Neural crest cell (in vitro differentiated cells): ENCODE measurements at regions not wholly inside any gene's neighbourhood (a gene's known extent, or its start where the extent isn't known, plus 50 kb on each side); places are given as distances from the start of the nearest gene placed in this dataset.
A peak's percentile ranks its signal among the peaks of the same experiment; 100 is the strongest.

Experiments used
- DNase-seq: peaks from one replicate; pipeline ENCODE4 v3.0.0; 2021; ENCODE audit warnings: low read depth, mixed read lengths, low spot score
- H3K27ac Mint-ChIP-seq: one replicate; pipeline ENCODE4 v1.8.0; 2021; ENCODE audit warnings: mild to moderate bottlenecking, mixed read lengths; ENCODE audit not compliant: unreplicated experiment
- H3K27me3 Mint-ChIP-seq: 2 replicates; pipeline ENCODE4 v1.8.0; 2021; ENCODE audit warnings: low read depth, mild to moderate bottlenecking, mixed read lengths
- H3K36me3 Mint-ChIP-seq: 2 replicates; pipeline ENCODE4 v1.8.0; 2021; ENCODE audit warnings: low read depth, mild to moderate bottlenecking, mixed read lengths
- H3K4me1 Mint-ChIP-seq: 2 replicates; pipeline ENCODE4 v1.8.0; 2021; ENCODE audit warnings: mixed read lengths
- H3K4me3 Mint-ChIP-seq: one replicate; pipeline ENCODE4 v1.8.0; 2021; ENCODE audit warnings: mild to moderate bottlenecking, mixed read lengths
- H3K9me3 Mint-ChIP-seq: 2 replicates; pipeline ENCODE4 v1.8.0; 2021; ENCODE audit warnings: mixed read lengths
- TF ChIP-seq, protein P1 (sequence below): fragments of 200-600 bp; sonication (generic); conservative IDR thresholded peaks from 2 replicates; pipeline ENCODE4 v1.5.0; 2021; ENCODE audit warnings: antibody characterized with exemption, mild to moderate bottlenecking

DNA sequence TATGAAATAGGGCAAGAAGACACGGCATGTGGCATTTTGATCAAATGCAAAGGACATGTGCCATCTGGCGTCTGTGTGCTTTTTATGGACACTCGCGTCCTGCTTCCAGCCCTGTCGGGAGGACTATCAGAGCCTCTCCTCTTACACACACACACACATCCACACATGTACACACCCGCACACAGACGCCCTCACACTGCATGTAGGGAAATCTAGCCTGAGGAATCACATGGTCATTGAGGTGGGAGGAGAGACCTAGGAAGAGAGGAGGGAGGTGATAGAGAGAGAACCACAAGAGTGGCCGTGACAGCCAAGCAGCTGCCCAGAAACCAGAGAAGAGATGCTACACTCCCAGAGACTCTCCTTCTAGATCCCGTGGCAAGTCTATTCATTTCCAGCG lies 105.9 kb upstream of the CDYL start:
- Mint-ChIP-seq H3K27me3 (no peaks in the 10 kb centered on the region), H3K9me3 (no peaks in the 10 kb centered on the region), H3K36me3 (no peaks in the 10 kb centered on the region), H3K27ac (no peak overlapping the region), H3K4me3 (no peak overlapping the region), H3K4me1 (peaks cover 24% of the 10 kb centered on the region)
- DNase-seq = no peak
- TF ChIP-seq, protein P1, sequence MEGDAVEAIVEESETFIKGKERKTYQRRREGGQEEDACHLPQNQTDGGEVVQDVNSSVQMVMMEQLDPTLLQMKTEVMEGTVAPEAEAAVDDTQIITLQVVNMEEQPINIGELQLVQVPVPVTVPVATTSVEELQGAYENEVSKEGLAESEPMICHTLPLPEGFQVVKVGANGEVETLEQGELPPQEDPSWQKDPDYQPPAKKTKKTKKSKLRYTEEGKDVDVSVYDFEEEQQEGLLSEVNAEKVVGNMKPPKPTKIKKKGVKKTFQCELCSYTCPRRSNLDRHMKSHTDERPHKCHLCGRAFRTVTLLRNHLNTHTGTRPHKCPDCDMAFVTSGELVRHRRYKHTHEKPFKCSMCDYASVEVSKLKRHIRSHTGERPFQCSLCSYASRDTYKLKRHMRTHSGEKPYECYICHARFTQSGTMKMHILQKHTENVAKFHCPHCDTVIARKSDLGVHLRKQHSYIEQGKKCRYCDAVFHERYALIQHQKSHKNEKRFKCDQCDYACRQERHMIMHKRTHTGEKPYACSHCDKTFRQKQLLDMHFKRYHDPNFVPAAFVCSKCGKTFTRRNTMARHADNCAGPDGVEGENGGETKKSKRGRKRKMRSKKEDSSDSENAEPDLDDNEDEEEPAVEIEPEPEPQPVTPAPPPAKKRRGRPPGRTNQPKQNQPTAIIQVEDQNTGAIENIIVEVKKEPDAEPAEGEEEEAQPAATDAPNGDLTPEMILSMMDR = no peak

GRCh38 chr6:4668271-4669179 lies 107.7 kb upstream of the CDYL start:
- peak overlapping the region; percentile 51 for H3K27ac Mint-ChIP-seq
- DNase-seq = no peak
- no peaks in the 10 kb centered on the region for H3K9me3 Mint-ChIP-seq
- peaks cover 23% of the 10 kb centered on the region for H3K4me1 Mint-ChIP-seq
- H3K27me3 Mint-ChIP-seq = no peaks in the 10 kb centered on the region
- H3K4me3 Mint-ChIP-seq = no peak overlapping the region
- TF ChIP-seq, protein P1 = no peak
- no peaks in the 10 kb centered on the region for H3K36me3 Mint-ChIP-seq

- Mint-ChIP-seq H3K27ac (peak overlapping the region; percentile 76), H3K9me3 (no peaks in the 10 kb centered on the region), H3K4me1 (peaks cover 16% of the 10 kb centered on the region), H3K36me3 (no peaks in the 10 kb centered on the region), H3K4me3 (no peak overlapping the region), H3K27me3 (no peaks in the 10 kb centered on the region)
- TF ChIP-seq, protein P1 = no peak
- no peak for DNase-seq
These were observed 108.6 kb upstream of the CDYL start for GRCh38 chr6:4667591-4667990.

- no peaks in the 10 kb centered on the region for H3K27me3 Mint-ChIP-seq
- peaks cover 16% of the 10 kb centered on the region for H3K4me1 Mint-ChIP-seq
- no peaks in the 10 kb centered on the region for H3K36me3 Mint-ChIP-seq
- no peaks in the 10 kb centered on the region for H3K9me3 Mint-ChIP-seq
- H3K4me3 Mint-ChIP-seq = no peak overlapping the region
- DNase-seq = no peak
- TF ChIP-seq, protein P1 = no peak
- no peak overlapping the region for H3K27ac Mint-ChIP-seq
These were observed 109.2 kb upstream of the CDYL start for GRCh38 chr6:4666886-4667513.

- H3K36me3 Mint-ChIP-seq = no peaks in the 10 kb centered on the region
- TF ChIP-seq, protein P1 = no peak
- H3K9me3 Mint-ChIP-seq = no peaks in the 10 kb centered on the region
- peaks cover 16% of the 10 kb centered on the region for H3K4me1 Mint-ChIP-seq
- H3K4me3 Mint-ChIP-seq = no peak overlapping the region
- no peak for DNase-seq
- no peaks in the 10 kb centered on the region for H3K27me3 Mint-ChIP-seq
- H3K27ac Mint-ChIP-seq = peak overlapping the region; percentile 54
These were observed 110.5 kb upstream of the CDYL start for GRCh38 chr6:4665489-4666417.
